ENCODE measurements at regions not wholly inside any gene's neighbourhood (a gene's known extent, or its start where the extent isn't known, plus 50 kb on each side); places are given as distances from the start of the nearest gene placed in this dataset.

DNA sequence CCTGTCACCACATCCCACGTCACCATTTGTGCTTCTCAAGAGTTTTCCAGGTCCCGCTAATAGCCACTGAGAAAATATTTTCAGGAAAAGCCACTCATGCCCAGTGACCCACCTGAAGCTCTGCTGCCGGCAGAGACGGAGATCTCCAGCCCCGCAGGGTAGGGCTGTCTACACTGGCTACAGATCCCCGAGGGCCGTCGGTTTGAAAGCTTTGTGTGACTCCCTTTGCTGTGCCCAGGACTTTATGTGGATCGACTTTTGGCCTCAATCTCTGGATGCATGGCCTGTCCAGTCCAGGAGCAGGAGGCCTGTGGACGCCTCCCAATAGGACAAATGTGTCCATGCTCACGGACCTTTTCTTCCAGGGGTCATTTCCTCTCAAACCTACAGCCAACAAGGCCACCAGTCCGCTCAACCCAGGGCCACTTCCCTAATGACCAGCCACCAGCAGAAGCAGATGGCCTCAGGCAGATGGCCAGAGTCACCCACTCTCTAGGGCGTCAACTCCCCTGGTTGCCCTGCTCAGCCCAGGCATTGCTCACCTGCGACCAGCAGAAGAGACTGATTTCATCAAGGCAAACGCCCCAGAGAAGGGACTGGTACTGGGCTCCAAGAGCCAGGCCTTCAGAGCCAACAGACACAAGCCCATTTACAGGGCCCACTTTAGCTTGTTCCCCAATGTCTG, 76.4 kb downstream of the OAT start:
- TF ChIP-seq, protein P1, sequence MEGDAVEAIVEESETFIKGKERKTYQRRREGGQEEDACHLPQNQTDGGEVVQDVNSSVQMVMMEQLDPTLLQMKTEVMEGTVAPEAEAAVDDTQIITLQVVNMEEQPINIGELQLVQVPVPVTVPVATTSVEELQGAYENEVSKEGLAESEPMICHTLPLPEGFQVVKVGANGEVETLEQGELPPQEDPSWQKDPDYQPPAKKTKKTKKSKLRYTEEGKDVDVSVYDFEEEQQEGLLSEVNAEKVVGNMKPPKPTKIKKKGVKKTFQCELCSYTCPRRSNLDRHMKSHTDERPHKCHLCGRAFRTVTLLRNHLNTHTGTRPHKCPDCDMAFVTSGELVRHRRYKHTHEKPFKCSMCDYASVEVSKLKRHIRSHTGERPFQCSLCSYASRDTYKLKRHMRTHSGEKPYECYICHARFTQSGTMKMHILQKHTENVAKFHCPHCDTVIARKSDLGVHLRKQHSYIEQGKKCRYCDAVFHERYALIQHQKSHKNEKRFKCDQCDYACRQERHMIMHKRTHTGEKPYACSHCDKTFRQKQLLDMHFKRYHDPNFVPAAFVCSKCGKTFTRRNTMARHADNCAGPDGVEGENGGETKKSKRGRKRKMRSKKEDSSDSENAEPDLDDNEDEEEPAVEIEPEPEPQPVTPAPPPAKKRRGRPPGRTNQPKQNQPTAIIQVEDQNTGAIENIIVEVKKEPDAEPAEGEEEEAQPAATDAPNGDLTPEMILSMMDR (conservative IDR thresholded peaks at IDR 0.05 in 1 of 2, IDR thresholded peaks at IDR 0.05 in 1 of 2; ENCODE audit: low read depth in 1 of 2, low read length in 2 of 2) = no peak
- no peak for TF ChIP-seq EZH2 (IDR thresholded peaks at IDR 0.05; ENCODE audit: low read length, missing control alignments)

All from fibroblast of lung (primary cell).